ENCODE measurements at regions not wholly inside any gene's neighbourhood (a gene's known extent, or its start where the extent isn't known, plus 50 kb on each side); places are given as distances from the start of the nearest gene placed in this dataset.
"Not testable (repeated sequence)": the region's sequence is repeated elsewhere in the genome, so short reads cannot be mapped to it uniquely, and the experiment has no call there.

- no peak for DNase-seq
Observed at GRCh38 chr14:56422703-56423213, 156.8 kb upstream of the TMEM260 start.

- no peak for DNase-seq
Observed at GRCh38 chr14:56423544-56423943, 156.1 kb upstream of the TMEM260 start.

GRCh38 chr14:56431013-56431412 lies 148.6 kb upstream of the TMEM260 start:
- no peak for DNase-seq

GRCh38 chr14:56449670-56450213 lies 129.9 kb upstream of the TMEM260 start:
- no peak for DNase-seq

GRCh38 chr14:56452940-56453339 lies 126.7 kb upstream of the TMEM260 start:
- no peak for DNase-seq

GRCh38 chr14:56454680-56455079 lies 124.9 kb upstream of the TMEM260 start:
- not testable (repeated sequence) for DNase-seq

GRCh38 chr14:56460469-56460868 lies 119.1 kb upstream of the TMEM260 start:
- DNase-seq, result no peak

- no peak for DNase-seq
Observed at GRCh38 chr14:56461276-56462275, 118.0 kb upstream of the TMEM260 start.

- no peak for DNase-seq
Observed at GRCh38 chr14:56463271-56463890, 116.2 kb upstream of the TMEM260 start.

GRCh38 chr14:56471056-56471455 lies 108.5 kb upstream of the TMEM260 start:
- no peak for DNase-seq

- DNase-seq, result no peak
Observed at GRCh38 chr14:56474419-56475022, 105.1 kb upstream of the TMEM260 start.

- DNase-seq, result no peak
Observed at GRCh38 chr14:56482310-56482911, 97.2 kb upstream of the TMEM260 start.

- no peak for DNase-seq
Observed at GRCh38 chr14:56487090-56487667, 92.4 kb upstream of the TMEM260 start.

GRCh38 chr14:56487761-56488160 lies 91.8 kb upstream of the TMEM260 start:
- no peak for DNase-seq

GRCh38 chr14:56488306-56488705 lies 91.3 kb upstream of the TMEM260 start:
- DNase-seq, result no peak

- no peak for DNase-seq
Observed at GRCh38 chr14:56490379-56490778, 89.2 kb upstream of the TMEM260 start.

- DNase-seq, result peak; percentile 2
Observed at GRCh38 chr14:56491299-56492285, 88.0 kb upstream of the TMEM260 start.

GRCh38 chr14:56494167-56494566 lies 85.4 kb upstream of the TMEM260 start:
- no peak for DNase-seq

- no peak for DNase-seq
Observed at GRCh38 chr14:56498112-56498511, 81.5 kb upstream of the TMEM260 start.

- no peak for DNase-seq
Observed at GRCh38 chr14:56501909-56502530, 77.6 kb upstream of the TMEM260 start.

- no peak for DNase-seq
Observed at GRCh38 chr14:56505361-56505760, 74.2 kb upstream of the TMEM260 start.
